Right lobe of liver (tissue), 6 donors: ENCODE measurements at regions not wholly inside any gene's neighbourhood (a gene's known extent, or its start where the extent isn't known, plus 50 kb on each side); places are given as distances from the start of the nearest gene placed in this dataset.

ENCODE experiments used
- ATAC-seq, 4 donors: fragments of 200-7000 bp; cut with Tn5 transposase; one replicate each; pipeline ENCODE4 v1.9.1; 2020; ENCODE audit warnings: mild to moderate bottlenecking in 4 of 4, moderate library complexity in 4 of 4
- DNase-seq, 3 donors: peaks; one replicate each; pipeline ENCODE4 v3.0.0-alpha.2; 2020
- H3K27ac ChIP-seq, 3 donors: fragments of 200-600 bp; one replicate each; pipeline ENCODE4 v1.8.0; 2022
- H3K27me3 ChIP-seq, 2 donors: fragments of 200-600 bp; one replicate each; pipeline ENCODE4 v1.8.0; 2022
- H3K36me3 ChIP-seq, 4 donors: fragments of 200-600 bp; sonication (generic) in 1 of 4; one replicate each; pipeline versions ENCODE4 v1.5.1 to v1.8.0; 2017 to 2022; ENCODE audit warnings: control low read depth in 1 of 4
- H3K4me1 ChIP-seq, 4 donors: fragments of 200-600 bp; sonication (generic) in 1 of 4; one replicate each; pipeline versions ENCODE4 v1.5.1 to v1.8.0; 2017 to 2022; ENCODE audit warnings: control low read depth in 1 of 4
- H3K4me3 ChIP-seq, 3 donors: fragments of 200-600 bp; one replicate each; pipeline ENCODE4 v1.8.0; 2022
- H3K9me3 ChIP-seq, 4 donors: fragments of 200-600 bp; sonication (generic) in 1 of 4; one replicate each; pipeline versions ENCODE4 v1.5.1 to v1.8.0; 2017 to 2022; ENCODE audit warnings: control low read depth in 1 of 4
- POLR2A ChIP-seq: fragments of 450-650 bp; IDR thresholded peaks from one replicate; pipeline ENCODE4 v1.6.1; 2017; ENCODE audit warnings: antibody characterized with exemption, mild to moderate bottlenecking
- WGBS: methylation state at CpG from one replicate; pipeline ENCODE4 v1.1.6; 2018; ENCODE audit warnings: low coverage, low lambda C conversion rate; ENCODE audit not compliant: insufficient coverage; ENCODE audit errors: missing lambda C conversion rate; 5-methylcytosine and 5-hydroxymethylcytosine counted together
- intact Hi-C, 2 donors: fragments of 100-400 bp; cut with DNase I; formaldehyde crosslinking; loops; one replicate each; pipeline versions ENCODE4 v1.11.2 to v1.14.1; 2022
- TF ChIP-seq, protein P1 (sequence below), 4 donors: fragments of 200-600 bp in 3 of 4; fragments of 450-650 bp in 1 of 4; IDR thresholded peaks; one replicate each; pipeline versions ENCODE4 v1.5.1 to v1.8.0; 2016 to 2022; ENCODE audit warnings: antibody characterized with exemption in 4 of 4, mild to moderate bottlenecking in 2 of 4
- donor health status: DM: no; HTN: yes; CAD: no.
- donor health status: DM: no; HTN: no; CAD: no.
- donor health status: DM: no; HTN: no; CAD: no.
- donor health status: DM: no; HTN: yes; CAD: no.
- donor health status: DM: no; HTN: yes; CAD: no.

GRCh38 chr10:131469551-131469950, 158.0 kb upstream of the TCERG1L start:
- H3K4me1 ChIP-seq: peaks cover 0 to 6% (median 0%) of the 10 kb centered on the region in 4 donors
- 33% methylated on average over 2 of the region's 2 CpGs for WGBS
- ATAC-seq (peak; percentile 46 to 65 (median 54)), DNase-seq (no peak)
- peak overlapping the region in 1 of 3 donors; percentile 22 for H3K27ac ChIP-seq
- no peaks in the 10 kb centered on the region for H3K36me3 ChIP-seq
- intact Hi-C loops: no loop called here
- no peaks in the 10 kb centered on the region for H3K27me3 ChIP-seq
- no peak overlapping the region for H3K4me3 ChIP-seq
- TF ChIP-seq POLR2A: no peak
- TF ChIP-seq, protein P1, sequence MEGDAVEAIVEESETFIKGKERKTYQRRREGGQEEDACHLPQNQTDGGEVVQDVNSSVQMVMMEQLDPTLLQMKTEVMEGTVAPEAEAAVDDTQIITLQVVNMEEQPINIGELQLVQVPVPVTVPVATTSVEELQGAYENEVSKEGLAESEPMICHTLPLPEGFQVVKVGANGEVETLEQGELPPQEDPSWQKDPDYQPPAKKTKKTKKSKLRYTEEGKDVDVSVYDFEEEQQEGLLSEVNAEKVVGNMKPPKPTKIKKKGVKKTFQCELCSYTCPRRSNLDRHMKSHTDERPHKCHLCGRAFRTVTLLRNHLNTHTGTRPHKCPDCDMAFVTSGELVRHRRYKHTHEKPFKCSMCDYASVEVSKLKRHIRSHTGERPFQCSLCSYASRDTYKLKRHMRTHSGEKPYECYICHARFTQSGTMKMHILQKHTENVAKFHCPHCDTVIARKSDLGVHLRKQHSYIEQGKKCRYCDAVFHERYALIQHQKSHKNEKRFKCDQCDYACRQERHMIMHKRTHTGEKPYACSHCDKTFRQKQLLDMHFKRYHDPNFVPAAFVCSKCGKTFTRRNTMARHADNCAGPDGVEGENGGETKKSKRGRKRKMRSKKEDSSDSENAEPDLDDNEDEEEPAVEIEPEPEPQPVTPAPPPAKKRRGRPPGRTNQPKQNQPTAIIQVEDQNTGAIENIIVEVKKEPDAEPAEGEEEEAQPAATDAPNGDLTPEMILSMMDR (IDR thresholded peaks at IDR 0.05): no peak
- no peaks in the 10 kb centered on the region for H3K9me3 ChIP-seq

- H3K9me3 ChIP-seq: no peaks in the 10 kb centered on the region
- H3K27ac ChIP-seq: no peak overlapping the region
- no peak for DNase-seq
- H3K4me3 ChIP-seq: no peak overlapping the region
- TF ChIP-seq, protein P1 (IDR thresholded peaks at IDR 0.05): no peak
- no peak for TF ChIP-seq POLR2A
- intact Hi-C loops: loop anchor here in 1 of 2 donors (10.0 kb wide), 1 partner anchor 341 kb away; no protein-coding TSS in a partner anchor
- no peaks in the 10 kb centered on the region for H3K36me3 ChIP-seq
- peaks cover 0 to 14% (median 3%) of the 10 kb centered on the region in 4 donors for H3K4me1 ChIP-seq
- no peaks in the 10 kb centered on the region for H3K27me3 ChIP-seq
- no peak for ATAC-seq
- WGBS: 97% methylated on average over 5 of the region's 10 CpGs
Observed at GRCh38 chr10:131473645-131474044, 162.1 kb upstream of the TCERG1L start.

DNA sequence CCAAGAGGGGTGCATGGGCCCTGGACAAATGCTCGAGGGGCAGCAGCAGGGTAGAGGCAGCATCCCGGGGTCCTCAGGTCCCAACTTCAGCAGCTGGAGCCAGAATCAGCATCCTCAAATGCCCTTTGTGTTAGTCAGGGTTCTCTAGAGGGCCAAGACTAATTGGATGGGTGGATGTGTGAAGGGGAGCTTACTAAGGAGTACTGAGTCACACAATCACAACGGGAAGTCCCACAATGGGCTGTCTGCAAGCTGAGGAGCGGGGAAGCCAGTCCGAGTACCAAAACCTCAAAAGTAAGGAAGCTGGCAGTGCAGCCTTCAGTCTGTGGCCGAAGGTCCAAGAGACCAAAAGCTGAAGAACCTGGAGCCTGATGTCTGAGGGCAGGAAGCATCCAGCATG, 162.9 kb upstream of the TCERG1L start:
- H3K36me3 ChIP-seq: no peaks in the 10 kb centered on the region
- H3K4me3 ChIP-seq: no peak overlapping the region
- 50% methylated on average over 3 of the region's 6 CpGs for whole genome bisulfite sequencing
- no peak for TF ChIP-seq POLR2A
- TF ChIP-seq, protein P1 (IDR thresholded peaks at IDR 0.05): no peak
- DNase-seq (no peak), ATAC-seq (no peak)
- H3K4me1 ChIP-seq: peaks cover 0 to 15% (median 3%) of the 10 kb centered on the region in 4 donors
- no peak overlapping the region for H3K27ac ChIP-seq
- intact Hi-C loops: loop anchor here in 1 of 2 donors (10.0 kb wide), 1 partner anchor 340 kb away; no protein-coding TSS in a partner anchor
- H3K27me3 ChIP-seq: no peaks in the 10 kb centered on the region
- H3K9me3 ChIP-seq: no peaks in the 10 kb centered on the region

DNA sequence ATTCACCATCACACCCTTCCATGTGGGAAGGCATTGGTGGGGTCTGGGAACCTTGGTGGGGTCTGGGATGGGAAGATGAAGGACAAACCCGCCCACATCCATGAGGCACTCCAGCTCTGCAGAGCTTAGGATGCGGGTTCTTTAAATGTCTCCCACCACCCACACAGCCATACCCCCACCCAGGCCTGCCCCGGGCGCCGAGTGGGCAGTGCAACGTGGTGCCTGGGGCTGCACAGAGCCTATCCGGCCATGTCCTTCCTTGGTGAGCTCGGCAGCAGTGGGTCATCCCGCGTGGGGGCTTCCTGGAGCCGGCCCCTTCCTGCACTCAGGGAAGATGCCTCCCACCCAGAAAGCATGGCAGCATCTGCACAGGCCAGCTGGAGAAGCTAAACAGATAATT, 163.5 kb upstream of the TCERG1L start:
- 80% methylated on average over 4 of the region's 11 CpGs for WGBS
- Histone ChIP-seq H3K36me3 (no peaks in the 10 kb centered on the region), H3K27ac (no peak overlapping the region), H3K4me1 (peaks cover 0 to 10% (median 3%) of the 10 kb centered on the region in 4 donors), H3K9me3 (no peaks in the 10 kb centered on the region), H3K27me3 (no peaks in the 10 kb centered on the region), H3K4me3 (no peak overlapping the region)
- intact Hi-C loops: loop anchor here in 1 of 2 donors (10.0 kb wide), 1 partner anchor 340 kb away; no protein-coding TSS in a partner anchor
- TF ChIP-seq, protein P1 (IDR thresholded peaks at IDR 0.05): no peak
- no peak for TF ChIP-seq POLR2A
- no peak for DNase-seq
- no peak for ATAC-seq
